SU-DHL-6 (cell line): ENCODE measurements at regions not wholly inside any gene's neighbourhood (a gene's known extent, or its start where the extent isn't known, plus 50 kb on each side); places are given as distances from the start of the nearest gene placed in this dataset.

Source experiments
- H2AFZ ChIP-seq: fragments of 200-600 bp; sonication (generic); 2 replicates; pipeline ENCODE4 v1.6.1; 2014; ENCODE audit warnings: low read depth, mild to moderate bottlenecking, moderate library complexity, mixed read lengths, antibody characterized with exemption, low read length; ENCODE audit not compliant: severe bottlenecking
- H3F3A ChIP-seq: fragments of 200-600 bp; shearing (Covaris generic); 2 replicates; pipeline ENCODE4 v1.6.0; 2016; ENCODE audit warnings: antibody characterized with exemption, mild to moderate bottlenecking; ENCODE audit not compliant: insufficient read depth
- H3K27ac ChIP-seq: fragments of 200-600 bp; sonication (generic); 2 replicates; pipeline ENCODE4 v1.5.1; 2016; ENCODE audit warnings: low read depth, mild to moderate bottlenecking, low read length, moderate library complexity, mixed read lengths
- H3K27me3 ChIP-seq: fragments of 200-600 bp; sonication (generic), shearing (Covaris generic); 2 replicates; pipeline ENCODE4 v1.6.0; 2014; ENCODE audit warnings: mild to moderate bottlenecking, low read length
- H3K36me3 ChIP-seq: fragments of 200-600 bp; sonication (generic); 2 replicates; pipeline ENCODE4 v1.6.1; 2014; ENCODE audit warnings: mild to moderate bottlenecking, low read length, mixed read lengths
- H3K4me2 ChIP-seq: fragments of 300-600, 200-600 bp; shearing (Covaris generic), sonication (generic); 2 replicates; pipeline ENCODE4 v1.6.0; 2014; ENCODE audit warnings: low read length, low read depth, mild to moderate bottlenecking; ENCODE audit not compliant: poor library complexity, severe bottlenecking
- H3K4me3 ChIP-seq: fragments of 200-600 bp; sonication (generic); 2 replicates; pipeline ENCODE4 v1.5.1; 2014; ENCODE audit warnings: antibody characterized with exemption, low read length, mild to moderate bottlenecking, mixed read lengths; ENCODE audit not compliant: insufficient read depth, poor library complexity, severe bottlenecking
- H3K79me2 ChIP-seq: fragments of 200-600 bp; sonication (generic); 2 replicates; pipeline ENCODE4 v1.6.1; 2014; ENCODE audit warnings: mild to moderate bottlenecking, low read length, moderate library complexity; ENCODE audit not compliant: insufficient read depth
- H3K9ac ChIP-seq: fragments of 200-600 bp; sonication (generic); 2 replicates; pipeline ENCODE4 v1.7.0; 2014; ENCODE audit warnings: mild to moderate bottlenecking, low read length
- H3K9me2 ChIP-seq: fragments of 200-600 bp; sonication (generic); replicated peaks from 2 replicates; pipeline ENCODE4 v1.6.1; 2014; ENCODE audit warnings: low read length; ENCODE audit not compliant: insufficient read depth
- H3K9me3 ChIP-seq: fragments of 200-600 bp; sonication (generic); 2 replicates; pipeline ENCODE4 v1.6.1; 2014; ENCODE audit warnings: low read length, mixed read lengths; ENCODE audit not compliant: insufficient read depth
- H4K20me1 ChIP-seq: fragments of 200-600 bp; sonication (generic); 2 replicates; pipeline ENCODE4 v1.6.1; 2014; ENCODE audit warnings: low read depth, mild to moderate bottlenecking, antibody characterized with exemption, low read length, moderate library complexity, mixed read lengths
- CTCF ChIP-seq: fragments of 200-600 bp; sonication (generic); IDR thresholded peaks from one replicate; pipeline ENCODE4 v1.5.1; 2017; ENCODE audit warnings: antibody characterized with exemption, mild to moderate bottlenecking, low read length, moderate library complexity; ENCODE audit not compliant: insufficient read depth, poor library complexity, severe bottlenecking
- EZH2phosphoT487 ChIP-seq: fragments of 200-600 bp; sonication (generic), shearing (Covaris generic); conservative IDR thresholded peaks from 2 replicates; pipeline ENCODE4 v1.6.1; 2018; ENCODE audit warnings: mild to moderate bottlenecking, antibody characterized with exemption, low read length, moderate library complexity, mixed read lengths

GRCh38 chr13:58097831-58098230, 466.3 kb downstream of the PCDH17 start:
- no peaks in the 10 kb centered on the region for H4K20me1 ChIP-seq
- H3K79me2 ChIP-seq, result no peaks in the 10 kb centered on the region
- H3K27me3 ChIP-seq, result no peaks in the 10 kb centered on the region
- peak overlapping the region; percentile 42 for H2AFZ ChIP-seq
- no peaks in the 10 kb centered on the region for H3F3A ChIP-seq
- no peaks in the 10 kb centered on the region for H3K36me3 ChIP-seq
- TF ChIP-seq CTCF (no peak), EZH2phosphoT487 (no peak)
- H3K27ac ChIP-seq, result no peak overlapping the region
- H3K9me3 ChIP-seq, result peaks cover 7% of the 10 kb centered on the region; the same call in 1 of the 2 replicates
- no peak overlapping the region for H3K9ac ChIP-seq
- H3K4me3 ChIP-seq, result no peak overlapping the region
- H3K9me2 ChIP-seq, result no peaks in the 10 kb centered on the region
- no peak overlapping the region for H3K4me2 ChIP-seq

- no peaks in the 10 kb centered on the region for H3F3A ChIP-seq
- no peaks in the 10 kb centered on the region for H3K79me2 ChIP-seq
- no peaks in the 10 kb centered on the region for H3K9me2 ChIP-seq
- no peaks in the 10 kb centered on the region for H4K20me1 ChIP-seq
- no peak overlapping the region for H2AFZ ChIP-seq
- no peak overlapping the region for H3K4me3 ChIP-seq
- no peaks in the 10 kb centered on the region for H3K27me3 ChIP-seq
- no peak for TF ChIP-seq CTCF
- TF ChIP-seq EZH2phosphoT487, result no peak
- H3K27ac ChIP-seq, result no peak overlapping the region
- H3K36me3 ChIP-seq, result no peaks in the 10 kb centered on the region; the same call in 1 of the 2 replicates
- no peaks in the 10 kb centered on the region; the same call in 1 of the 2 replicates for H3K9me3 ChIP-seq
- H3K4me2 ChIP-seq, result no peak overlapping the region
- no peak overlapping the region for H3K9ac ChIP-seq
Observed at GRCh38 chr13:58119351-58119750, 487.8 kb downstream of the PCDH17 start.

GRCh38 chr13:58119804-58120203, 488.3 kb downstream of the PCDH17 start:
- Histone ChIP-seq H3F3A (no peaks in the 10 kb centered on the region), H3K9ac (no peak overlapping the region), H3K4me2 (no peak overlapping the region), H3K9me3 (no peaks in the 10 kb centered on the region; the same call in 1 of the 2 replicates), H3K9me2 (no peaks in the 10 kb centered on the region), H3K27me3 (no peaks in the 10 kb centered on the region), H3K27ac (no peak overlapping the region), H4K20me1 (no peaks in the 10 kb centered on the region), H3K4me3 (no peak overlapping the region), H3K36me3 (no peaks in the 10 kb centered on the region; the same call in 1 of the 2 replicates), H2AFZ (no peak overlapping the region), H3K79me2 (no peaks in the 10 kb centered on the region)
- TF ChIP-seq CTCF (no peak), EZH2phosphoT487 (no peak)

GRCh38 chr13:58126496-58126895, 495.0 kb downstream of the PCDH17 start:
- TF ChIP-seq EZH2phosphoT487 (no peak), CTCF (no peak)
- Histone ChIP-seq H3K9me3 (no peaks in the 10 kb centered on the region; the same call in 1 of the 2 replicates), H3F3A (no peaks in the 10 kb centered on the region), H3K4me3 (no peak overlapping the region), H2AFZ (no peak overlapping the region), H3K4me2 (no peak overlapping the region), H3K9me2 (no peaks in the 10 kb centered on the region), H3K79me2 (no peaks in the 10 kb centered on the region), H3K9ac (no peak overlapping the region), H3K27ac (no peak overlapping the region), H4K20me1 (no peaks in the 10 kb centered on the region), H3K27me3 (no peaks in the 10 kb centered on the region), H3K36me3 (no peaks in the 10 kb centered on the region)
